ENCODE measurements at regions not wholly inside any gene's neighbourhood (a gene's known extent, or its start where the extent isn't known, plus 50 kb on each side); places are given as distances from the start of the nearest gene placed in this dataset.

GRCh38 chr5:92206681-92207080 is 823.6 kb upstream of the ARRDC3 start:
- TF ChIP-seq POLR2A (IDR thresholded peaks at IDR 0.05) (no peak), CTCF (IDR thresholded peaks at IDR 0.05 in 4 of 5, conservative IDR thresholded peaks at IDR 0.05 in 1 of 5) (no peak)
